GM21367 (cell line): ENCODE measurements at regions not wholly inside any gene's neighbourhood (a gene's known extent, or its start where the extent isn't known, plus 50 kb on each side); places are given as distances from the start of the nearest gene placed in this dataset.
A peak's percentile ranks its signal among the peaks of the same experiment; 100 is the strongest.

Experiments used
- ATAC-seq: cut with Tn5 transposase; IDR thresholded peaks from one replicate; pipeline ENCODE4 v1.9.1; 2021; ENCODE audit not compliant: unreplicated experiment

DNA sequence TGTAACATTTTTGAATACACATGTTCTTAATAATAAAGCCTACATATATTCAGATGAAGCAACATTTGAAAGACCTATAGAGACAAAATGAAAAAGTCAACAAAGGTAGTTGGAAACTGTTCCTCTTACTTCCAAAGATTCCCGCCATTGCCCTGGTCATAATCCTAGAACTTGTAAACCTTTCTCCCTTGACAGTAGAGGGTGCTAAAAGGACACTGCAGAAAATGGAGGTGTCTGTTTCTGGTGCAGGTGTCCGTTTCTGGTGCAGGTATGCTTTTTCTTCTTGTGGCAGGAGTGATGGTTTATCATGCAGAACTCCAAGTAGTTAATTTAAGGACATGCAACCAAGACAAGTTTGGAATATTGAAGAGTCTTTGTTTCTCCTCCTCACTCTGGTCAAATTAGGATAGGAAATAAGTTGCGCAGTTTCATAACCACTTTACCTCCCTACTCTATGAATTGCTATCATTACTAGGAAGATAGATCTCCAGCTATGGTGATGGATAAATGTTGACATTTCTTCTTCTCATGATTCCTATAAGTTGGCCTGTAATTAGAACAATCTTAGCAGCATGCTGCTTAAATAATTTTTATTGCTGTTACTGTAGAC, 56.0 kb upstream of the FAM174A start:
- peak; percentile 88 for ATAC-seq

- no peak for ATAC-seq
Observed at GRCh38 chr5:100472091-100472490, 63.1 kb upstream of the FAM174A start.

DNA sequence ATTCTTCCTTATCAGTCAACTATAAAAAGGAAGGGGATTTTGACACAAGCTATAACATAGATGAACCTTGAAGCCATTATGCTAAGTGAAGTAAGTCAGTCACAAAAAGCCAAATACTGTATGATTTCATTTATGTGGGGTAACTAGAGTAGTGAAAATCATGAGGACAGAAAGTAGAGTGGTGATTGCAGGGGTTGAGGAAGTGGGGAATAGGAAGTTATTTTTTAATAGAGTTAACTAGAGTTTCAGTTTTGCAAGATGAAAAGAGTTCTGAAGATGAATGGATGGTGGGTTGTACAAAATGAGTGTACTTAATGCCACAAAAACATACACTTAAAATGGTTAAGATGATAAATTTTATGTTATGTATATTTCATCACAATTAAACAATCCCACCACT, 65.4 kb upstream of the FAM174A start:
- peak; percentile 73 for ATAC-seq

GRCh38 chr5:100464418-100464817, 70.8 kb upstream of the FAM174A start:
- ATAC-seq: no peak

- no peak for ATAC-seq
Observed at GRCh38 chr5:100456615-100457014, 78.6 kb upstream of the FAM174A start.

- no peak for ATAC-seq
Observed at GRCh38 chr5:100452126-100452525, 83.0 kb upstream of the FAM174A start.

DNA sequence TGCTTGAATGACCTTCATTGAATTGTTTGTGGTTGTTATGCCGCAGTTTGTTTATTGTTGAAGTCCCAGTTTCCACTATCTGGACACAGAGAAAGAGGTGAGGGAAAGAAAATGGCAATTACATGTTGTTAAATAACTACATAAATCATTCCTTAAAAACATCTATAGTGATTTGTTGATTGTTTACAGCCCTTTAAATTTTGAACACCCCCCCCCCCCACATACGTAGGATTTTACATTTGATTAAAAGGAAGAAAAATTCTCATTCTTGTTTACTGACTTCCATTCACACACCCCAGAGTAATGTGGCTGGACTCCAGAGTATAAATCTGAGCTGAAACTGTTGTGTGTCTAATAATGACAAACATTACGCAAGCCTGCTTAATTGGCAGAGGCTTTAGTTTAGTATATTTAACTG, 87.1 kb upstream of the FAM174A start:
- no peak for ATAC-seq

DNA sequence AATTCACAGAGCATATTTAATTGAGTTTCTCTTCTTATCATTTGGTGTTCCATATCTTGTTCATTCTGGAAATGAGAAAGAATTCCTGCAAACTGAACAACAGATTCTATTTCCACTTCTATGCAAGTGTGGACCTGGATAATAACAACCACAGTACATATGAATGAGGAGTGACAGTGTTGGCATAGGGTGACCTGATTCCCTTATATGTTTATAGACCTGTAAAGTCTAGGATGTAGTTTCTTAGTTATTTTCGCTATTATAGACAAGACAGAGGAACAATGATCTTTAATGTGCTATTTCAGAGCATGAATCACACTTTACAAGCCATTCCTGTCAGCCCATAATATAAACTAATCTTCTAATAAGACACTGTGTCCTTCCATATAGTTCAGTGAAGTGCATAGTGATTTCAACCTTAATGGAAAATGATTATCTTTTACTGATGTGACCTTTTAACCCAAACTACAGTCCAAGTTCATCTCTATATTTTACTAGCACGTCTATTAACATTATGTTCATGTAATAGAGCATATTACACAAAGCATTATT, 88.2 kb upstream of the FAM174A start:
- ATAC-seq: no peak

- ATAC-seq: no peak
Observed at GRCh38 chr5:100444961-100445360, 90.2 kb upstream of the FAM174A start.

DNA sequence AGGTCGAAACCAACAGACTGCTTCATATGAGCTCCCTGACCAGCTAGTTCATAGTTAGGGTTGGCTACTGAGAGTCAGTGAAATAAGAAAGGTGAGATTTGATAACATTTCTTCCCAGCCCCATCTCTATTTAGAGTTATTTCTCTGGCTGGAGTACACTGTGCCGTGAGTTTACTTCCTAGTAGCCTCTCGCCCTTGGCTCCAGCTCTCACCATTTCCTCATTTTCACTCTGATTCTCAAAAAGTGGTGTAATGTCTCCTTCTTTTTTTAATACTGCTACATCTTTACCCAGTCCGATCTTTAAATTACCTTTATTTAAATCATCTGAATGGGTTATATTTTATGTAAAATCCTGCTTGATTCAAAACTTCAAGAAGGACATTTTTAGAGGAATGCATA, 100.4 kb upstream of the FAM174A start:
- ATAC-seq: no peak

DNA sequence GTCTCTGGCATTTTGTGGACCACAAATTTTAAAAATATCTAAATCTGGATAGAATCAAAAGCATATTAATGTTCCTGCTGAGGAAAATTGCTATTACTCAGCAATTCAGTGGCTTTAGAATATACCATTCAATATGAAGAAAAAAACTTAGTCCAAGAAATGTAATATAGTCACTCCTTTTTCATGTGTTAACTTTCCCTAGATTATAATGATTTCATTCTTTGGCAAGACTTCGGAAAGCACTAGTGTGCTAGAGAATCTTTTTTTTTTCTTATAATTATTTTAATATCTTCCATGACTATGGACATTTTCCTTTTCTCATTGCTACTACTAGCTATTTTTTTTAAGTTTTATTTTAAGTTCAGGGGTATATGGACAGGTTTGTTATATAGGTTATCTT, 102.4 kb upstream of the FAM174A start:
- no peak for ATAC-seq

DNA sequence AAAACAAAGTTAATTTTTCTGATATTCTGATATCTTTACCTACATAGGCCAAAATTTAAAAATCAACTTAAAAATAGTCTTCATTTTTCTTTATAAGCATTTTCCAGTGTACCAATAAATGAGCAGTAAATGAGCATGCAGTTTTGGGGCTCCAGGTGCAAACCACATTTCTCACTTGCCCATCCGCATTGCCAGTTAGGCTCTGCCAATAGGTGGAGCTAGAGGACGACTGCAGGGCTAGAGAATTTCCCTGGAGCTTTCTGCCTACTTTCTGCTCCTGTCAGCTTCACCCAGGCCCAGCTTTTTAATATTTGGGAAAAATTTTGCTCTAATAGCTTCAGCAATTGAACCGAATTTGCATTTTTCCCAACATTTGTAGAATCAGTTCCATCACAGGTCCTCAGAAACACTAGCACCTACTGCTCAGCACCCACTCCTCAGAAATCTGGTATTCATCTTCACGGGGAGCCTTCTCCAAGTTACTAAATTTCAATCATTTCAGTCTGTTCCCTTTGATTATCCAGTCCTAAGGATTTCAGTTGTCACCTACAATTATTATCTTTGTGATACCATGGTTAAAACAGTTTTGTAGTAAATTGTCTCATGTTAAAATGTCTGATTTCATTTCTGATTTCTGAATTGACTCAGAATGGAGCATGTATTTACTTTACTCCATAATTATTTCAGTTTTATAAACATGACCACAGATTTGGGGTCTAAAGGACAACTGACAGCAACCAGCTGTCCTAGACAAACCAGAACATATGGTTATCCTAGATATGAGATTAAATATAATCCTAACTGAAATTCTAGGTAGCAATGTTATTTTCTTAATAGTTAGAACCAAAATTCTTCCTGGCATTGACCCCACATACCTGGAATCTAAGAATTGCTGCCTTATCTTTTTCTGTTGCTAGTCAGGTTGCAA, 104.6 kb upstream of the FAM174A start:
- peak; percentile 92 for ATAC-seq

- no peak for ATAC-seq
Observed at GRCh38 chr5:100424787-100425186, 110.4 kb upstream of the FAM174A start.

GRCh38 chr5:100424017-100424416, 111.2 kb upstream of the FAM174A start:
- no peak for ATAC-seq

GRCh38 chr5:100423330-100423729, 111.8 kb upstream of the FAM174A start:
- no peak for ATAC-seq

DNA sequence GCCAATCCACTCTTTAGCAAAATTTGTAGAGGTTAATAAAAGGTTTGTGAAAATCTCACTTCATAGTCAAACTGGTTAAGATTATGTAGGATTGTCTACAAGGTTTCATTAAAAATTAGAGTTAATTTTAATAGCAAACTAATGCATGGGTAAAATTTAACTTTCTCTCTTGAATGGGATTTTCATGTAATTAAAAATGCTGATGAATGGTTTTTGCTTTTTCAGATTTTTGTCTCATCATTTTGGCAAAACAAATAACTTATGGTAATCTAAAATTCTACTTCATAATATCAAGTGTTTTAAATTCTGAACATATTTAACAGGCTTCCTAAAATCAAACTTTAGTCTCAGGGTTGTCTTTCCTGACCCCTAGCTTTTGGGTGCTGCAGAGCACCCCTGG, 113.8 kb upstream of the FAM174A start:
- ATAC-seq: no peak

- ATAC-seq: no peak
Observed at GRCh38 chr5:100418231-100418630, 116.9 kb upstream of the FAM174A start.

DNA sequence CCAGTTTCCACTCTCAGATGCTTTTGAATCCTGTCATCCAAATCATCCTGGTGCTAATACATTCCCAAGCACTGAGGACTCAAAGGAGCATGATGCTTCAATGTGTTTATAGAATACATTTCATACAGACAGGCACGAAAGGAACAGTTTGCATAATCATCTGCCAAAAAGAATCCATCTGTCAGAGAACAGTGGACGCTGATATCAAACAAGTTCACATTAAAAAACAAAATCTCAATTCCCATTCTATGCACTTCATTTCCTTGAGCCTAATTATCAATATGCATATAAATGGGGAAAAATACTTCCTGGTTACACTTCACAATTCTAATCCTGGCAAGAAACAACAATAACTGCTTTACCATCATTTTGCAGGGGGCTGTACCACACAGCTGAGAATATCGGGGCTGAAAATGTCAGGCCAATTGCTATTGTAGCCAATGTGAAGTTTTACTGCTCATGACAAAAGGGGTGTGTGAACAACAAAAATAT, 125.5 kb upstream of the FAM174A start:
- ATAC-seq: no peak

DNA sequence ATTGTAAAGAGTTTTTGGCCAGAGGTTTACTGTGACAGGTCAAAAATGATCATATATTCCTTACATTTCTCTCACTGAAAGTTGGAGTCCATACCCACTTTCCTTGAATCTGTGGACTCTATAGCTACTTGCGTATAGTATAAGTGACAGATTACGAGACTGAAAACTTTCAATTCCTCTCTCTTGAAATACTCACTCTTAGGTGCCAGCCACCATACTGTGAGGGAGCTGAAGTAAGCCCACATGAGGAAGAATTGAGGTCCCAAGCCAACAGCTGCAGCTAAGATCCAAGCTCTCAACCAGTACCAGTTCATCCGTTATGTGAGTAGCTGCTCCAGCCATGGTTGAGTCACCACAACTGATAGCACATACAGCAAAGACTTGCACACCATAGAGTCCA, 128.1 kb upstream of the FAM174A start:
- ATAC-seq: no peak

GRCh38 chr5:100406640-100407039, 128.5 kb upstream of the FAM174A start:
- no peak for ATAC-seq

GRCh38 chr5:100402071-100402470, 133.1 kb upstream of the FAM174A start:
- ATAC-seq: no peak

DNA sequence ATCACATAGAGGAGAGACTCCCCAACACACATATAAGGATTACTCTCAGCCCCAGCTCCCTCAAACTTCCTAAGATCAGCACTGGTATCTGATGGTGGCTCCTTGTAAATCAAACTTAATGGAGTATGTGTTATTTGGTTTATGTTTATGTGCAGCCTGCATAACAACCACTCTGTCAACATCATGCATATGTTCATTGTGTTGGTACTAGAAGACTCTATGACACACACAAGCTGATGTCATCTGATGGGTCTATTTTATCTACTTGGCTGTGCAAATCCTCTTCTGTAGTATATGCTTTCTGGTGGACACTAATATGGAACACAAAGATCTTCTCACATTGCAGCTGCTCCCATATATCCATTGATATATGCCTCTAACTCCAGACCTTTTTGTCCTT, 134.0 kb upstream of the FAM174A start:
- ATAC-seq: no peak
